ENCODE measurements at regions not wholly inside any gene's neighbourhood (a gene's known extent, or its start where the extent isn't known, plus 50 kb on each side); places are given as distances from the start of the nearest gene placed in this dataset.

DNA sequence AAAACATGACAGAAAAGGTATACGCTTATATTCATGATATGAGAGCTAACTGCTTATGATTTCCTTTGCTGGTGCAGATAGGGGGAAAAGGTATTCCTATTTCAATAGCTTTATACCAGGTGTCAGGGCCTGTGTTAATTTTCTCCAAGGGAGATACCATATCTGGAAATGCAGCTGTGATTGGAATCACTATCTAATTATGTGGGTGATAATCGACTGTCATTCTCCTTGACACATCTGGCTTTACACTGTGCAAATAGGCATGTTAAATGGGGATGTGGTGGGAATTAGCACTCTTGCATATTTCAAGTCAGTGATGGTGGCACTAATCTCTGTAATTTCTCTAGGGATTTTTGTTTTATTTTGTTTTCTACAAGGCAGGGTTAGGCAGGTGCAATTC is 611.1 kb downstream of the CDH9 start:
- TF ChIP-seq EZH2 (IDR thresholded peaks at IDR 0.05; ENCODE audit: borderline replicate concordance, insufficient read depth, low read depth, low read length, poor library complexity, severe bottlenecking) = no peak
- TF ChIP-seq, protein P1, sequence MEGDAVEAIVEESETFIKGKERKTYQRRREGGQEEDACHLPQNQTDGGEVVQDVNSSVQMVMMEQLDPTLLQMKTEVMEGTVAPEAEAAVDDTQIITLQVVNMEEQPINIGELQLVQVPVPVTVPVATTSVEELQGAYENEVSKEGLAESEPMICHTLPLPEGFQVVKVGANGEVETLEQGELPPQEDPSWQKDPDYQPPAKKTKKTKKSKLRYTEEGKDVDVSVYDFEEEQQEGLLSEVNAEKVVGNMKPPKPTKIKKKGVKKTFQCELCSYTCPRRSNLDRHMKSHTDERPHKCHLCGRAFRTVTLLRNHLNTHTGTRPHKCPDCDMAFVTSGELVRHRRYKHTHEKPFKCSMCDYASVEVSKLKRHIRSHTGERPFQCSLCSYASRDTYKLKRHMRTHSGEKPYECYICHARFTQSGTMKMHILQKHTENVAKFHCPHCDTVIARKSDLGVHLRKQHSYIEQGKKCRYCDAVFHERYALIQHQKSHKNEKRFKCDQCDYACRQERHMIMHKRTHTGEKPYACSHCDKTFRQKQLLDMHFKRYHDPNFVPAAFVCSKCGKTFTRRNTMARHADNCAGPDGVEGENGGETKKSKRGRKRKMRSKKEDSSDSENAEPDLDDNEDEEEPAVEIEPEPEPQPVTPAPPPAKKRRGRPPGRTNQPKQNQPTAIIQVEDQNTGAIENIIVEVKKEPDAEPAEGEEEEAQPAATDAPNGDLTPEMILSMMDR (IDR thresholded peaks at IDR 0.05) = no peak

Data from B cell (primary cell).